ENCODE measurements at regions not wholly inside any gene's neighbourhood (a gene's known extent, or its start where the extent isn't known, plus 50 kb on each side); places are given as distances from the start of the nearest gene placed in this dataset.

GRCh38 chr2:166677996-166678395, 183.9 kb upstream of the SCN7A start:
- Histone ChIP-seq H3K4me3 (ENCODE audit: low read length in 2 of 2) (no peak overlapping the region), H3K9me3 (ENCODE audit: control insufficient read depth in 1 of 2, low read length in 2 of 2) (no peaks in the 10 kb centered on the region), H3K27ac (ENCODE audit: low read depth, low read length) (no peak overlapping the region), H3K36me3 (ENCODE audit: insufficient read depth, low read length) (no peaks in the 10 kb centered on the region), H3K27me3 (ENCODE audit: insufficient read depth, low read length) (no peaks in the 10 kb centered on the region), H3K4me1 (ENCODE audit: insufficient read depth, low read length) (no peaks in the 10 kb centered on the region)
- ChIA-PET CTCF (ENCODE audit: partially characterized antibody) (no interaction called here), POLR2A (ENCODE audit: partially characterized antibody) (no interaction called here)
- intact Hi-C loops (cut with micrococcal nuclease): no loop called here
- DNase-seq: no peak
- Mint-ChIP-seq H3K27ac (no peak overlapping the region), H3K4me1 (no peaks in the 10 kb centered on the region), H3K9me3 (peaks cover 0 to 6% (median 0%) of the 10 kb centered on the region in 8 donors), H3K4me3 (no peak overlapping the region), H3K27me3 (no peaks in the 10 kb centered on the region), H3K36me3 (no peaks in the 10 kb centered on the region)

- H3K9me3 Mint-ChIP-seq: peaks cover 0 to 6% (median 0%) of the 10 kb centered on the region in 8 donors
- ChIA-PET POLR2A (ENCODE audit: partially characterized antibody) (no interaction called here), CTCF (ENCODE audit: partially characterized antibody) (no interaction called here)
- Histone ChIP-seq H3K4me1 (ENCODE audit: insufficient read depth, low read length) (no peaks in the 10 kb centered on the region), H3K36me3 (ENCODE audit: insufficient read depth, low read length) (no peaks in the 10 kb centered on the region), H3K9me3 (ENCODE audit: control insufficient read depth in 1 of 2, low read length in 2 of 2) (no peaks in the 10 kb centered on the region), H3K27me3 (ENCODE audit: insufficient read depth, low read length) (no peaks in the 10 kb centered on the region), H3K4me3 (ENCODE audit: low read length in 2 of 2) (no peak overlapping the region), H3K27ac (ENCODE audit: low read depth, low read length) (no peak overlapping the region)
- no peak overlapping the region for H3K4me3 Mint-ChIP-seq
- H3K36me3 Mint-ChIP-seq: no peaks in the 10 kb centered on the region
- no peak for DNase-seq
- no peak overlapping the region for H3K27ac Mint-ChIP-seq
- no peaks in the 10 kb centered on the region for H3K4me1 Mint-ChIP-seq
- H3K27me3 Mint-ChIP-seq: no peaks in the 10 kb centered on the region
- intact Hi-C loops (cut with micrococcal nuclease): no loop called here
These were observed 182.7 kb upstream of the SCN7A start for GRCh38 chr2:166676716-166677115.

GRCh38 chr2:166675553-166675952, 181.5 kb upstream of the SCN7A start:
- Mint-ChIP-seq H3K9me3 (peaks cover 0 to 6% (median 0%) of the 10 kb centered on the region in 8 donors), H3K27me3 (no peaks in the 10 kb centered on the region), H3K27ac (no peak overlapping the region), H3K36me3 (no peaks in the 10 kb centered on the region), H3K4me1 (no peaks in the 10 kb centered on the region), H3K4me3 (no peak overlapping the region)
- ChIA-PET CTCF (ENCODE audit: partially characterized antibody) (no interaction called here), POLR2A (ENCODE audit: partially characterized antibody) (no interaction called here)
- H3K9me3 ChIP-seq (ENCODE audit: control insufficient read depth in 1 of 2, low read length in 2 of 2): no peaks in the 10 kb centered on the region
- H3K4me3 ChIP-seq (ENCODE audit: low read length in 2 of 2): no peak overlapping the region
- no peaks in the 10 kb centered on the region for H3K36me3 ChIP-seq (ENCODE audit: insufficient read depth, low read length)
- H3K27me3 ChIP-seq (ENCODE audit: insufficient read depth, low read length): no peaks in the 10 kb centered on the region
- no peak for DNase-seq
- H3K27ac ChIP-seq (ENCODE audit: low read depth, low read length): no peak overlapping the region
- intact Hi-C loops (cut with micrococcal nuclease): no loop called here
- no peaks in the 10 kb centered on the region for H3K4me1 ChIP-seq (ENCODE audit: insufficient read depth, low read length)

- Histone ChIP-seq H3K9me3 (ENCODE audit: control insufficient read depth in 1 of 2, low read length in 2 of 2) (no peaks in the 10 kb centered on the region), H3K4me3 (ENCODE audit: low read length in 2 of 2) (no peak overlapping the region), H3K27ac (ENCODE audit: low read depth, low read length) (no peak overlapping the region), H3K27me3 (ENCODE audit: insufficient read depth, low read length) (no peaks in the 10 kb centered on the region), H3K36me3 (ENCODE audit: insufficient read depth, low read length) (no peaks in the 10 kb centered on the region), H3K4me1 (ENCODE audit: insufficient read depth, low read length) (no peaks in the 10 kb centered on the region)
- Mint-ChIP-seq H3K36me3 (no peaks in the 10 kb centered on the region), H3K4me3 (no peak overlapping the region), H3K27ac (no peak overlapping the region), H3K4me1 (no peaks in the 10 kb centered on the region), H3K9me3 (peaks cover 0 to 2% (median 0%) of the 10 kb centered on the region in 8 donors), H3K27me3 (no peaks in the 10 kb centered on the region)
- intact Hi-C loops (cut with micrococcal nuclease): no loop called here
- no peak for DNase-seq
- ChIA-PET POLR2A (ENCODE audit: partially characterized antibody) (no interaction called here), CTCF (ENCODE audit: partially characterized antibody) (no interaction called here)
These were observed 179.9 kb upstream of the SCN7A start for GRCh38 chr2:166673986-166674385.

- Mint-ChIP-seq H3K27me3 (no peaks in the 10 kb centered on the region), H3K27ac (no peak overlapping the region), H3K4me1 (no peaks in the 10 kb centered on the region), H3K36me3 (no peaks in the 10 kb centered on the region), H3K9me3 (peaks cover 0 to 2% (median 0%) of the 10 kb centered on the region in 8 donors), H3K4me3 (no peak overlapping the region)
- DNase-seq: no peak
- intact Hi-C loops (cut with micrococcal nuclease): no loop called here
- Histone ChIP-seq H3K27me3 (ENCODE audit: insufficient read depth, low read length) (no peaks in the 10 kb centered on the region), H3K4me3 (ENCODE audit: low read length in 2 of 2) (no peak overlapping the region), H3K9me3 (ENCODE audit: control insufficient read depth in 1 of 2, low read length in 2 of 2) (no peaks in the 10 kb centered on the region), H3K36me3 (ENCODE audit: insufficient read depth, low read length) (no peaks in the 10 kb centered on the region), H3K27ac (ENCODE audit: low read depth, low read length) (no peak overlapping the region), H3K4me1 (ENCODE audit: insufficient read depth, low read length) (no peaks in the 10 kb centered on the region)
- ChIA-PET POLR2A (ENCODE audit: partially characterized antibody) (no interaction called here), CTCF (ENCODE audit: partially characterized antibody) (no interaction called here)
These were observed 177.8 kb upstream of the SCN7A start for GRCh38 chr2:166671801-166672200.

GRCh38 chr2:166671235-166671634, 177.2 kb upstream of the SCN7A start:
- peaks cover 0 to 2% (median 0%) of the 10 kb centered on the region in 8 donors for H3K9me3 Mint-ChIP-seq
- H3K4me3 Mint-ChIP-seq: no peak overlapping the region
- H3K27me3 Mint-ChIP-seq: no peaks in the 10 kb centered on the region
- ChIA-PET CTCF (ENCODE audit: partially characterized antibody) (no interaction called here), POLR2A (ENCODE audit: partially characterized antibody) (no interaction called here)
- H3K4me1 Mint-ChIP-seq: no peaks in the 10 kb centered on the region
- intact Hi-C loops (cut with micrococcal nuclease): no loop called here
- Histone ChIP-seq H3K36me3 (ENCODE audit: insufficient read depth, low read length) (no peaks in the 10 kb centered on the region), H3K4me1 (ENCODE audit: insufficient read depth, low read length) (no peaks in the 10 kb centered on the region), H3K27ac (ENCODE audit: low read depth, low read length) (no peak overlapping the region), H3K27me3 (ENCODE audit: insufficient read depth, low read length) (no peaks in the 10 kb centered on the region), H3K4me3 (ENCODE audit: low read length in 2 of 2) (no peak overlapping the region), H3K9me3 (ENCODE audit: control insufficient read depth in 1 of 2, low read length in 2 of 2) (no peaks in the 10 kb centered on the region)
- no peaks in the 10 kb centered on the region for H3K36me3 Mint-ChIP-seq
- no peak for DNase-seq
- no peak overlapping the region for H3K27ac Mint-ChIP-seq

- Mint-ChIP-seq H3K27ac (no peak overlapping the region), H3K27me3 (no peaks in the 10 kb centered on the region), H3K4me1 (no peaks in the 10 kb centered on the region), H3K4me3 (no peak overlapping the region), H3K36me3 (no peaks in the 10 kb centered on the region), H3K9me3 (peaks cover 0 to 3% (median 0%) of the 10 kb centered on the region in 8 donors)
- CTCF ChIA-PET (ENCODE audit: partially characterized antibody): no interaction called here
- Histone ChIP-seq H3K36me3 (ENCODE audit: insufficient read depth, low read length) (no peaks in the 10 kb centered on the region), H3K27me3 (ENCODE audit: insufficient read depth, low read length) (no peaks in the 10 kb centered on the region), H3K4me3 (ENCODE audit: low read length in 2 of 2) (no peak overlapping the region), H3K4me1 (ENCODE audit: insufficient read depth, low read length) (no peaks in the 10 kb centered on the region), H3K27ac (ENCODE audit: low read depth, low read length) (no peak overlapping the region), H3K9me3 (ENCODE audit: control insufficient read depth in 1 of 2, low read length in 2 of 2) (no peaks in the 10 kb centered on the region)
- no peak for DNase-seq
- POLR2A ChIA-PET (ENCODE audit: partially characterized antibody): no interaction called here
- intact Hi-C loops (cut with micrococcal nuclease): no loop called here
These were observed 172.2 kb upstream of the SCN7A start for GRCh38 chr2:166665991-166666940.
